GM19239 (cell line): ENCODE measurements at regions not wholly inside any gene's neighbourhood (a gene's known extent, or its start where the extent isn't known, plus 50 kb on each side); places are given as distances from the start of the nearest gene placed in this dataset.

ENCODE experiments used
- DNase-seq: peaks from one replicate; pipeline ENCODE4 v3.0.0; 2011; ENCODE audit warnings: low spot score; ENCODE audit not compliant: insufficient read length
- FAIRE-seq: peaks from 2 replicates; lab custom pipeline; 2011; peaks lifted over from hg19 to GRCh38; lab: Jason Lieb, UNC

- FAIRE-seq = no peak
- DNase-seq = no peak
Observed at GRCh38 chr15:35173444-35174118, 88.5 kb upstream of the NANOGP8 start.

DNA sequence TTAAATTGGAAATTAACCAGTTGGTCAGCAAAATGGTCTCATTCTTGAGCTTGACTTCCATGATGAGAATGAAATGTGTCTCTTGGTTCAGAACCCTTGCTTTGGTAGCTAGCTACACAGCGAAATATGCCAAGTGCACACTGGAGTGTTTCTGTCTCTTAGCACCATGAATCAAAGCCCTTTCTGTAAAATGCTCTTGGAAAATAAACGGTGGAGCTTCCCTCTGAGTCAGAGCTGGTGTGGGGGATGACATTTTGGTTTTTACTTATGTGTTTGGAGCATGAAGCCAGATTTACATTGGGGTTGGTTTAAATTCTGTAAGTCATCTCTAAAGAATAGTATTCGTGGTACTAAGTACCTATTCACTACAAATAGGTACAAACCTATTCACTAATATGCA, 85.1 kb upstream of the NANOGP8 start:
- FAIRE-seq (no peak), DNase-seq (no peak)

DNA sequence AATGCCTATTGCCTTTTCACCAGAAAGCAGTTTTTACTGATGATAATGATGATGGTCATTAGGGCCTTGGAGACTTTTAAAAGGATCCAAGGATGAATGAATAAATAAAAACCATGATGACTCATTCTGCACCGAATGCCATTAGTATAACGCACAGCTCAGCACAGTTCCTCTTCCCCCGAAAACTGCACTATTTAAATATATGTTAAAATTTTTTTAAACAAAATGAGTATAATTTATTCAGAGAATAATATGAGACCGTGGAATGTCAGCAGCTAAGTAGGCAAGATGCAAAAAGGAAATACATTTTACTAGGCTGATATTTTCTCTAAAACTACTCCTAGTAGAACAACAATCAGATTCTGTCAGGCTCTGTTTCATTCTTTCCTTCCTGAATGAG, 83.4 kb upstream of the NANOGP8 start:
- DNase-seq (no peak), FAIRE-seq (no peak)

- DNase-seq = no peak
- FAIRE-seq = no peak
Observed at GRCh38 chr15:35167675-35168074, 82.6 kb upstream of the NANOGP8 start.

DNA sequence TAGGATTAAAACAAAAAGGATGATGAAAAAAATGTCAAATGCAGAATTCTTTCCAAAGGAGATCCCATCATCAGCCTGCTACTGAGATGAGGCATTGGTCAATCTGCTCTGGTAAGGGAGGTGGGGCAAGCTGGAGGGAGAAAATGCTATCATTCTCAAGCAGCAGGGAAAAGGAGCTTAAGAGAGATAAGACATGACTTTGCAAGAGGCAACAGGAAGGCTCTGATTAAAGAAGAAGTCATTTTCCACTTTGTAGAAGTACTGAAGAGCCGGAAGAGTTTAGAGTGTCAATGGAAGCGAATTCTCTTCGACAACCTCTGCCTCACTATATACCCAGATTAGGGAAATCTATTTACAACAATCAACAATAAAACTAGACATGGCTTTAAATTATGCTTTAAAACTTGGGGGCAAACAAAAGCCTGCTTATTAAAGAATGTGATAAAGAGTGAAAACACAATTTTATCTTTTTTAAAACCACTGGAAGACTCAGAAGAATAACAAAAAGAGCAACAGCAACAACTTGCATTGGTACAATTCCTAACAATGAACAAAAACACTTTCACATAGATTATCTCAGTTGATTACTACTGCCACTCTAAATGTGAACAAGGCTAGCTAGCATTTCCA, 81.8 kb upstream of the NANOGP8 start:
- FAIRE-seq (no peak), DNase-seq (no peak)

- FAIRE-seq = no peak
- no peak for DNase-seq
Observed at GRCh38 chr15:35161694-35162093, 76.6 kb upstream of the NANOGP8 start.

DNA sequence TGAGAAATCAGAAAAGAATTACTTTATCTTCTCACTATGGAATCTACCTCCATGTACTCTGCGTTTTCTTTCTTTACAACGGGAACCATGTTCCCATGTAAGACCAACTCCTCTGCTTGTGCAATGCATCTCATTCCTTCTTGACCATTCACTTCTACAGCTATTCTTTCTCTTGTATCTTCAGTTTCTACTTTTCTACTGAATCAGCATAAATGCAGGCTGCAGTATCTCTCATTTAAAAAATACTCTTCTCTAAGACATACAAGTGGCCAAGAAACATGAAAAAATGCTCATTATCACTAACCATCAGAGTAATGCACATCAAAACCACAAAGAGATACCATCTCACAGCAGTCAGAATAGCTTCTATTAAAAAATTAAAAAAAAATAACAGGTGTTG, 74.1 kb upstream of the NANOGP8 start:
- no peak for DNase-seq
- FAIRE-seq = no peak

- DNase-seq (no peak), FAIRE-seq (no peak)
Observed at GRCh38 chr15:35151782-35152181, 66.7 kb upstream of the NANOGP8 start.

GRCh38 chr15:35151381-35151780, 66.3 kb upstream of the NANOGP8 start:
- FAIRE-seq (no peak), DNase-seq (no peak)

DNA sequence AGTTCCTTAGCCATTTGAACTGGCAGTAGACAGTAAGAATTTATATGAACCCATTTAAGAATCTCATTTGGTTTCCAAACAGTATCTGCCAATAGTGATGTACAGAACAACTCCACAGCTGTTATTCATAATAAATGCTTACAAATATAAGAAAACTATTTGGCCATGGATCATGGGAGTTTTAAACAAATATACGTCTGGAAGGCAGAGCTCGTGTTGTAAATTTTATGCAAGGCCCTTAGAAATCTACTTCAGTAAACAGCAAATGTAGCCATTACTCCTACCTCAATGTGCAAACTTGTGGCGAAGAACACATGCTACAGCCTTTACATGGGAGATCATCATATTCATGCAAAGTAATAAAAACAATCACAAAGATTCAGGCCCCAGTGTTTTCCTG, 65.3 kb upstream of the NANOGP8 start:
- no peak for DNase-seq

DNA sequence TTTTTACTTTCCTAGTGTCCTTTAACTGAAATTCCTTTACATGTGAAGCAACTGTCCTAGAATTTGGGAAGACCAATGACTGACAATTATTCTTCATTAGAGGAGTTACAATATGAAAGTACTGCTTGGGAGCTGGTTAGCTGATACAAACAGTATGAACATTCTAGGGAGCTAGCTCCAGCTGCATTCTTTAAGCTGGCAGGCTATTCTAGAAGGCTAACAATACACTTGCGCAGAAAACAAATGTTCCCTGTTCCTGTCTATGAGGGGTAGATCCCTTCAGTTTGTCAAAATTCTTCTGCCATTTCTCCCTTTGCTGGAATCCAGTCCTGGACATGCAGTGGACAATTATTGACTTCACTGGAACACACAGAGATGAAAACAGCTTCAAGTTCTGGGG, 60.2 kb upstream of the NANOGP8 start:
- DNase-seq (no peak), FAIRE-seq (no peak)

More for the DNA sequence above, 65.3 kb upstream of the NANOGP8 start:
- FAIRE-seq = peak; percentile 56

- no peak for FAIRE-seq
- no peak for DNase-seq
Observed at GRCh38 chr15:35142578-35142977, 57.5 kb upstream of the NANOGP8 start.

GRCh38 chr15:35141743-35142471, 56.8 kb upstream of the NANOGP8 start:
- DNase-seq (no peak), FAIRE-seq (no peak)

- no peak for FAIRE-seq
- no peak for DNase-seq
Observed at GRCh38 chr15:35139822-35140221, 54.7 kb upstream of the NANOGP8 start.

- DNase-seq = no peak
Observed at GRCh38 chr15:35137190-35137574, 52.1 kb upstream of the NANOGP8 start.

DNA sequence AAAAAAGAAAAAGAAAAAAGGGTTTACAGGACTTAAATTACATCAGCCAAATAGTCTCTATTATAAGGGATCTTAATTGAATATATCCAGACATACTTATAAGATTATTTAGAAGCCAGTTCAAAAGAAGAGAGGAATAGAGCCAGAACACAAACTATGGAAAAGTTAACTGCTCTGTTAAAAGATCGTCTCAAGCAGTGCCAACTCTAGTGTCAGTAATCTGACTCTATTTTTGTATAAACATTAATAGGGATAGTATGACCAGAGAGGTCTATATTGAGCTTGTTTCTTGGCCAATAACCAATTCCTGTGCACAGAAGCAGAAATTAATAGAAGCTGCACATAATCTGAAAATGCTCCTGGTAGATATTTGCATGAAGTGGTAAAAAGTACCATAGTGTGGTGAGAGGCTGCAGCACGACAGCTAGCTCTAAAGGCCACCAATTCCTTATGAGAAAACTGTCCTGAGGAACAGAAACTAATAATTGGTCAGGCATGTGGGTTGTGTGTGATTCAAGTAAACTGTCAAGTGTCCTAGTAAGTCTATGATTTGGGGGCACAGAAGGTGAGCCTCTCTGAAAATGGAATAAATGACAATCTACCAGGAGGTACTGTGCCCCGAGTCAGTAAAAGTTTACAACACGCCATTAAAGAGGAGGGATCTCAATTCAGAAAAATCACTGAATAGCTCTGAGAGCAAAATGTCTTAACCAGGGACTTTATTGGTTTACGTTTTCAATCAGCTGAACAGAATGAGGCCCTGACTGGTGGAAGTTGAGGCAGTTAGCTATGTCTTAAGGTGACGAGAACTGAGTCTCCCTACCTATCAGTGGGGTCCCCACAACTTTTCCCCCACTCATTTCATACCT, 51.5 kb upstream of the NANOGP8 start:
- FAIRE-seq = peak; percentile 97
- peak; percentile 25 for DNase-seq

More at GRCh38 chr15:35137190-35137574, 52.1 kb upstream of the NANOGP8 start:
- no peak for FAIRE-seq
